K562 (cell line): ENCODE measurements at regions not wholly inside any gene's neighbourhood (a gene's known extent, or its start where the extent isn't known, plus 50 kb on each side); places are given as distances from the start of the nearest gene placed in this dataset.

Source experiments
- ATAC-seq: fragments of 200-7000 bp; cut with Tn5 transposase; 3 replicates; pipeline ENCODE4 v1.9.1; 2020; ENCODE audit warnings: moderate library complexity
- BruUV-seq: library from RNA; stranded (reverse); fragments of 400-500 nt; replicated peaks from 2 replicates; lab custom pipeline; 2021; lab: Mats Ljungman, UMichigan
- CTCF ChIA-PET: fragments of 300-600 bp; formaldehyde crosslinking; extraction: SDS; loops from one replicate; lab custom pipeline; 2021; ENCODE audit warnings: low intra/inter-chr PET ratio; lab: Yijun Ruan, JAX
- POLR2A ChIA-PET: fragments of 300-600, 350-650 bp; sonication (Branson Sonifier 250); formaldehyde crosslinking; extraction: SDS; loops from one replicate; lab custom pipeline; 2021; ENCODE audit warnings: antibody characterized with exemption, inconsistent platforms; lab: Yijun Ruan, JAX
- DNase-seq, 4 experiments: peaks; one replicate each; pipeline versions ENCODE4 v3.0.0 to v3.0.0-alpha.2; 2011 to 2018; ENCODE audit warnings: low spot score in 3 of 4, mixed read lengths in 3 of 4; ENCODE audit errors: extremely low read depth in 1 of 4
- FAIRE-seq: peaks from 2 replicates; lab custom pipeline; 2011; peaks lifted over from hg19 to GRCh38; lab: Jason Lieb, UNC
- H2AFZ ChIP-seq: 2 replicates; pipeline ENCODE4 v1.6.0; 2011; ENCODE audit warnings: low read depth, low read length, control low read depth, inconsistent platforms
- H3K27ac ChIP-seq: fragments of 200-600 bp; 3 replicates; pipeline ENCODE4 v1.8.0; 2011; ENCODE audit warnings: low read depth, mild to moderate bottlenecking, control low read depth, inconsistent platforms, low read length, moderate library complexity, mixed read lengths; ENCODE audit errors: extremely low read depth
- H3K27me3 ChIP-seq, 2 experiments: fragments of 300-600 bp in 1 of 2; 2 replicates in 1 of 2; 3 replicates in 1 of 2; pipeline versions ENCODE4 v1.6.0 to v1.8.0; 2011; ENCODE audit warnings: inconsistent platforms in 2 of 2, low read length in 2 of 2, mild to moderate bottlenecking in 1 of 2, mixed read lengths in 1 of 2, moderate library complexity in 1 of 2; ENCODE audit not compliant: control insufficient read depth in 2 of 2, insufficient read depth in 2 of 2
- H3K36me3 ChIP-seq: fragments of 300-600 bp; 3 replicates; pipeline ENCODE4 v1.8.0; 2011; ENCODE audit warnings: mild to moderate bottlenecking, low read length, inconsistent platforms; ENCODE audit not compliant: control insufficient read depth, insufficient read depth
- H3K4me1 ChIP-seq, 2 experiments: fragments of 200-600 bp in 1 of 2; replicated peaks in 1 of 2; 2 replicates in 1 of 2; 3 replicates in 1 of 2; pipeline versions ENCODE4 v1.5.1 to v1.8.0; 2011; ENCODE audit warnings: inconsistent platforms in 2 of 2, low read length in 2 of 2, mild to moderate bottlenecking in 1 of 2, mixed read lengths in 1 of 2, moderate library complexity in 1 of 2; ENCODE audit not compliant: control insufficient read depth in 2 of 2, insufficient read depth in 2 of 2
- H3K4me2 ChIP-seq: 2 replicates; pipeline ENCODE4 v1.6.1; 2011; ENCODE audit warnings: low read length, control low read depth, inconsistent platforms, mixed read lengths; ENCODE audit not compliant: insufficient read depth
- H3K4me3 ChIP-seq: fragments of 200-600 bp; sonication (generic), shearing (Covaris generic); 2 replicates; pipeline ENCODE4 v1.5.1; 2016; ENCODE audit warnings: control low read depth, inconsistent platforms
- H3K79me2 ChIP-seq: fragments of 200-600 bp; 3 replicates; pipeline ENCODE4 v1.8.0; 2011; ENCODE audit warnings: low read length, inconsistent platforms; ENCODE audit not compliant: control insufficient read depth, insufficient read depth
- H3K9ac ChIP-seq, 2 experiments: 2 replicates each; pipeline versions ENCODE4 v1.6.0 to v1.6.1; 2011; ENCODE audit warnings: low read depth in 2 of 2, low read length in 2 of 2, control low read depth in 1 of 2, inconsistent platforms in 1 of 2, mild to moderate bottlenecking in 1 of 2, mixed read lengths in 1 of 2; ENCODE audit not compliant: insufficient read depth in 1 of 2
- H3K9me1 ChIP-seq: one replicate; pipeline ENCODE4 v1.6.0; 2011; ENCODE audit warnings: inconsistent platforms, mild to moderate bottlenecking, low read length, moderate library complexity; ENCODE audit not compliant: control insufficient read depth, insufficient read depth
- H3K9me3 ChIP-seq: replicated peaks from 2 replicates; pipeline ENCODE4 v1.5.1; 2011; ENCODE audit warnings: low read depth, low read length, inconsistent platforms; ENCODE audit not compliant: control insufficient read depth, insufficient read depth
- H4K20me1 ChIP-seq: replicated peaks from 2 replicates; pipeline ENCODE4 v1.6.1; 2011; ENCODE audit warnings: low read length, inconsistent platforms, mixed read lengths; ENCODE audit not compliant: control insufficient read depth, insufficient read depth
- BRF1 ChIP-seq: IDR thresholded peaks from 3 replicates; pipeline ENCODE4 v1.6.1; 2011; ENCODE audit warnings: borderline replicate concordance, mild to moderate bottlenecking; ENCODE audit not compliant: insufficient read length; ENCODE audit errors: extremely low read depth
- FOXJ3 ChIP-seq: sonication (generic); formaldehyde crosslinking; IDR thresholded peaks from 2 replicates; pipeline ENCODE4 v1.4.0; 2020; ENCODE audit warnings: mild to moderate bottlenecking, missing genetic modification reagents
- HEY1 ChIP-seq: fragments of 250-450 bp; sonication (Bioruptor Pico); IDR thresholded peaks from 2 replicates; pipeline ENCODE4 v1.5.0; 2020; ENCODE audit warnings: mild to moderate bottlenecking, moderate library complexity, borderline replicate concordance
- JUND ChIP-seq, 2 experiments: IDR thresholded peaks; 2 replicates in 1 of 2; 3 replicates in 1 of 2; pipeline ENCODE4 v1.6.1; 2011; ENCODE audit warnings: borderline replicate concordance in 2 of 2, low read depth in 2 of 2, low read length in 2 of 2, improper control_type of control experiment in 1 of 2, missing biosample characterization in 1 of 2, missing genetic modification characterization in 1 of 2, missing genetic modification reagents in 1 of 2
- KLF13 ChIP-seq: fragments of 450-650 bp; IDR thresholded peaks from 2 replicates; pipeline ENCODE4 v1.6.1; 2016; ENCODE audit warnings: missing genetic modification characterization, low read depth, mild to moderate bottlenecking, missing compliant biosample characterization, moderate library complexity, borderline replicate concordance
- MAZ ChIP-seq, 2 experiments: fragments of 450-650 bp in 1 of 2; sonication (generic) in 1 of 2; formaldehyde crosslinking; IDR thresholded peaks in 1 of 2; conservative IDR thresholded peaks in 1 of 2; 2 replicates each; pipeline versions ENCODE4 v1.4.0 to v1.5.0; 2020; ENCODE audit warnings: mild to moderate bottlenecking in 1 of 2, missing genetic modification reagents in 1 of 2
- NRF1 ChIP-seq, 2 experiments: fragments of 450-650 bp; IDR thresholded peaks in 1 of 2; conservative IDR thresholded peaks in 1 of 2; 2 replicates each; pipeline ENCODE4 v1.6.1; 2014; ENCODE audit warnings: mild to moderate bottlenecking in 2 of 2
- PHB2 ChIP-seq: fragments of 450-650 bp; IDR thresholded peaks from 2 replicates; pipeline ENCODE4 v1.6.1; 2017; ENCODE audit warnings: low read depth
- PTBP1 ChIP-seq: fragments of 200-400 bp; formaldehyde crosslinking; IDR thresholded peaks from 2 replicates; pipeline ENCODE4 v1.6.1; 2017; ENCODE audit warnings: low read depth, low read length
- SIN3B ChIP-seq: fragments of 450-650 bp; IDR thresholded peaks from 2 replicates; pipeline ENCODE4 v1.6.1; 2017; ENCODE audit warnings: low read depth, mild to moderate bottlenecking, moderate library complexity
- TCF7L2 ChIP-seq: fragments of 150-350 bp; IDR thresholded peaks from 2 replicates; pipeline ENCODE4 v1.6.1; 2016; ENCODE audit warnings: low read depth, mild to moderate bottlenecking, low read length, moderate library complexity
- TRIM24 ChIP-seq, 2 experiments: fragments of 450-650 bp; IDR thresholded peaks; 2 replicates each; pipeline ENCODE4 v1.6.1; 2016
- YBX1 ChIP-seq: fragments of 450-650 bp; IDR thresholded peaks from 2 replicates; pipeline ENCODE4 v1.7.1; 2016; ENCODE audit warnings: mild to moderate bottlenecking
- ZNF3 ChIP-seq: fragments of 250-450 bp; sonication (Bioruptor Pico); IDR thresholded peaks from 2 replicates; pipeline ENCODE4 v1.5.0; 2021; ENCODE audit warnings: mild to moderate bottlenecking, moderate library complexity
- ZNF695 ChIP-seq: fragments of 450-650 bp; formaldehyde crosslinking; IDR thresholded peaks from 2 replicates; pipeline ENCODE4 v1.4.0; 2020; ENCODE audit warnings: mild to moderate bottlenecking, moderate library complexity
- ZNF76 ChIP-seq: fragments of 250-450 bp; sonication (Bioruptor Pico); IDR thresholded peaks from 2 replicates; pipeline ENCODE4 v1.4.0; 2020; ENCODE audit warnings: mild to moderate bottlenecking, moderate library complexity, borderline replicate concordance
- WGBS: fragments of 100-300 bp; shearing (Covaris generic); methylation state at CpG from one replicate; pipeline ENCODE4 v1.1.6; 2016; ENCODE audit warnings: low coverage, mixed read lengths; ENCODE audit not compliant: insufficient coverage; ENCODE audit errors: missing lambda C conversion rate; 5-methylcytosine and 5-hydroxymethylcytosine counted together
- in situ Hi-C: fragments of 300-500 bp; cut with MboI; formaldehyde crosslinking; loops from 4 replicates; pipeline ENCODE4 v1.15.0; 2018; ENCODE audit warnings: inconsistent platforms, mixed read lengths
- intact Hi-C: fragments of 100-400 bp; cut with micrococcal nuclease; formaldehyde crosslinking; loops from 2 replicates; pipeline ENCODE4 v1.14.2; 2022
- TF ChIP-seq, protein P1 (sequence below): sonication (generic); IDR thresholded peaks from 2 replicates; pipeline ENCODE4 v1.6.1; 2016

DNA sequence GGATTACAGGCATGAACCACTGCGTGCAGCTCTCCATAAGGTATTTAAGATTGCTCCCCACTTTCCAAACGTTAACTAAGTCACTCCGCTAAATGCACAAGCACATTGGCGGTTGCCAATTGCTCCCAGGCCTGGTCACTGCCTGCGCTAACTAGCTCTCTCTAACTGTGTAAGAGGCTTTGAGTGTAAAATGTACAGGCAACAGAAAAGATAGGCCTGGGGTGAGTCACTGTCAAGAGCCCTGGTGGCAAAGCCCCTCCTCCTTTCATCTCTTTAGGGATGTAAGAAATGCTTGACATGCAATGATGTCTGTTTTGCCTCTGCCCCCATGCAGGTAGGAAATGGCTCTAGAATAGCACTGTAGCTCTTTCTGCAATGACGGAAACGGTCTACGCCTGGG, 329.7 kb upstream of the GATB start:
- H3K27me3 ChIP-seq = peaks cover 2 to 21% of the 10 kb centered on the region in 2 experiments; a peak in 3 of 5 replicates
- peak; percentile 9; the same call in 1 of the 2 replicates for TF ChIP-seq JUND (IDR thresholded peaks at IDR 0.05; ENCODE audit: borderline replicate concordance, low read depth, low read length)
- TF ChIP-seq JUND (tag; IDR thresholded peaks at IDR 0.05; ENCODE audit: borderline replicate concordance, low read depth, low read length) = no peak
- TF ChIP-seq, protein P1, sequence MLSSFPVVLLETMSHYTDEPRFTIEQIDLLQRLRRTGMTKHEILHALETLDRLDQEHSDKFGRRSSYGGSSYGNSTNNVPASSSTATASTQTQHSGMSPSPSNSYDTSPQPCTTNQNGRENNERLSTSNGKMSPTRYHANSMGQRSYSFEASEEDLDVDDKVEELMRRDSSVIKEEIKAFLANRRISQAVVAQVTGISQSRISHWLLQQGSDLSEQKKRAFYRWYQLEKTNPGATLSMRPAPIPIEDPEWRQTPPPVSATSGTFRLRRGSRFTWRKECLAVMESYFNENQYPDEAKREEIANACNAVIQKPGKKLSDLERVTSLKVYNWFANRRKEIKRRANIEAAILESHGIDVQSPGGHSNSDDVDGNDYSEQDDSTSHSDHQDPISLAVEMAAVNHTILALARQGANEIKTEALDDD = peak; percentile 68; the same call in 1 of the 2 replicates
- no peak for TF ChIP-seq PHB2
- TF ChIP-seq, all 486 proteins: peak for 2
- ATAC-seq (peak; percentile 44; the same call in 2 of the 3 replicates), FAIRE-seq (no peak), DNase-seq (no peak)
- Histone ChIP-seq H3K9me1 (no peaks in the 10 kb centered on the region), H3K4me3 (no peak overlapping the region), H3K79me2 (no peaks in the 10 kb centered on the region), H3K4me2 (no peak overlapping the region), H3K9ac (no peak overlapping the region), H2AFZ (no peak overlapping the region), H4K20me1 (no peaks in the 10 kb centered on the region), H3K4me1 (no peaks in the 10 kb centered on the region), H3K9me3 (no peaks in the 10 kb centered on the region), H3K36me3 (no peaks in the 10 kb centered on the region), H3K27ac (no peak overlapping the region)
- in situ Hi-C loops (no loop called here), intact Hi-C loops (no loop called here)
- BruUV-seq = no TSS peak
- WGBS = 3% methylated on average over 8 of the region's 8 CpGs
- ChIA-PET CTCF (no interaction called here), POLR2A (interaction anchor here (0.6 kb wide), 1 partner anchor 214 kb away, joined by 3 read pairs; no protein-coding TSS in a partner anchor)

DNA sequence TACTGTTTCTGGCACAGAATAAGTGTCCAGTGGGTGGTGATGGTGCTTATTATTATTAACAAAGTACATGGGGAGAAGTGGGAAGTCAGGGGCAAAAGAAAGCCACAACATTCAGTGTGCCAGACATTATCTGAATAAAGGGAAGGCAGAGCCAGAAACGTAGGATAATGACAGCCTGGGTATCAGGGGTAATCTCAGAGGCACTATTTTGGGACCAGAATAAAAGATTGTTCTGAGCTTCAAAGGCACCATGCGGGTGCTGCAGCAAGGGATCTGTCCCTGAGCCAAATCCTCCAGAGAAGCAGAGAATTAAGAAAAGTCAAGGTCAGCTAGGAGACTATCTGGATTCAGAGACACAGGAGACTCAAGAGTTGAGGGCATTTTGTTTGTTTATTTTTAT, 328.8 kb upstream of the GATB start:
- BruUV-seq = no TSS peak
- no peak overlapping the region for H3K27ac ChIP-seq
- ChIA-PET POLR2A (interaction anchor here (0.6 kb wide), 1 partner anchor 214 kb away, joined by 3 read pairs; no protein-coding TSS in a partner anchor), CTCF (no interaction called here)
- in situ Hi-C loops = no loop called here
- H3K9ac ChIP-seq = no peak overlapping the region
- H3K4me3 ChIP-seq = no peak overlapping the region
- no peaks in the 10 kb centered on the region for H3K9me1 ChIP-seq
- WGBS = 3% methylated on average over 2 of the region's 2 CpGs
- no peak overlapping the region for H2AFZ ChIP-seq
- FAIRE-seq (no peak), DNase-seq (no peak), ATAC-seq (no peak)
- no peaks in the 10 kb centered on the region for H4K20me1 ChIP-seq
- no peaks in the 10 kb centered on the region for H3K4me1 ChIP-seq
- intact Hi-C loops = no loop called here
- no peaks in the 10 kb centered on the region for H3K79me2 ChIP-seq
- no peaks in the 10 kb centered on the region for H3K9me3 ChIP-seq
- peaks cover 2 to 21% of the 10 kb centered on the region in 2 experiments; a peak in 3 of 5 replicates for H3K27me3 ChIP-seq
- no peaks in the 10 kb centered on the region for H3K36me3 ChIP-seq
- H3K4me2 ChIP-seq = no peak overlapping the region
- TF ChIP-seq TRIM24 (IDR thresholded peaks at IDR 0.05) (no peak), ZNF695 (CRISPR knock-in tag) (no peak), ZNF76 (CRISPR knock-in tag) (no peak), SIN3B (no peak), NRF1 (conservative IDR thresholded peaks at IDR 0.05 in 1 of 2, IDR thresholded peaks at IDR 0.05 in 1 of 2) (no peak), KLF13 (no peak), ZNF3 (no peak), PTBP1 (no peak), BRF1 (no peak), TCF7L2 (no peak), YBX1 (no peak), HEY1 (CRISPR knock-in tag) (no peak), FOXJ3 (CRISPR knock-in tag) (no peak), MAZ (CRISPR knock-in tag; conservative IDR thresholded peaks at IDR 0.05 in 1 of 2, IDR thresholded peaks at IDR 0.05 in 1 of 2) (no peak)
